Smooth muscle cell (in vitro differentiated cells): ENCODE measurements at regions not wholly inside any gene's neighbourhood (a gene's known extent, or its start where the extent isn't known, plus 50 kb on each side); places are given as distances from the start of the nearest gene placed in this dataset.

Source experiments
- DNase-seq: peaks from one replicate; lab custom pipeline; 2025; ENCODE audit not compliant: unreplicated experiment; lab: John Stamatoyannopoulos, UW
- H2AFZ ChIP-seq: fragments of 200-600 bp; sonication (generic); 2 replicates; pipeline ENCODE4 v1.6.0; 2016; ENCODE audit warnings: antibody characterized with exemption, low read depth, mild to moderate bottlenecking
- H3F3A ChIP-seq: fragments of 200-600 bp; sonication (generic); 2 replicates; pipeline ENCODE4 v1.6.0; 2017; ENCODE audit warnings: antibody characterized with exemption, low read depth
- H3K27ac ChIP-seq: fragments of 200-600 bp; sonication (generic); 2 replicates; pipeline ENCODE4 v1.5.1; 2016; ENCODE audit warnings: low read depth, mild to moderate bottlenecking
- H3K27me3 ChIP-seq: fragments of 200-600 bp; sonication (generic); 2 replicates; pipeline ENCODE4 v1.6.1; 2016; ENCODE audit warnings: low read depth, mild to moderate bottlenecking
- H3K36me3 ChIP-seq: fragments of 200-600 bp; sonication (generic); 2 replicates; pipeline ENCODE4 v1.5.1; 2016; ENCODE audit warnings: low read depth
- H3K4me1 ChIP-seq: fragments of 200-600 bp; sonication (generic); 2 replicates; pipeline ENCODE4 v1.5.1; 2016; ENCODE audit warnings: low read depth
- H3K4me2 ChIP-seq: fragments of 200-600 bp; sonication (generic); 2 replicates; pipeline ENCODE4 v1.6.0; 2016; ENCODE audit warnings: mild to moderate bottlenecking
- H3K4me3 ChIP-seq: fragments of 200-600 bp; sonication (generic); 2 replicates; pipeline ENCODE4 v1.5.1; 2016; ENCODE audit warnings: mild to moderate bottlenecking
- H3K79me2 ChIP-seq: fragments of 200-600 bp; sonication (generic); 2 replicates; pipeline ENCODE4 v1.6.0; 2016; ENCODE audit warnings: low read depth, mild to moderate bottlenecking
- H3K9ac ChIP-seq: fragments of 200-600 bp; sonication (generic); 2 replicates; pipeline ENCODE4 v1.6.0; 2016; ENCODE audit warnings: low read depth
- H3K9me3 ChIP-seq: fragments of 200-600 bp; sonication (generic); replicated peaks from 2 replicates; pipeline ENCODE4 v1.5.1; 2016; ENCODE audit warnings: low read depth
- H4K20me1 ChIP-seq: fragments of 200-600 bp; sonication (generic); 2 replicates; pipeline ENCODE4 v1.6.0; 2016; ENCODE audit warnings: low read depth
- CTCF ChIP-seq: fragments of 200-600 bp; sonication (generic); IDR thresholded peaks from 2 replicates; pipeline ENCODE4 v1.5.1; 2017; ENCODE audit warnings: borderline replicate concordance, mild to moderate bottlenecking, antibody characterized with exemption; ENCODE audit not compliant: insufficient read depth, poor library complexity, severe bottlenecking
- WGBS: methylation state at CpG from one replicate; pipeline ENCODE4 v1.1.7; 2016; ENCODE audit warnings: low lambda C conversion rate; 5-methylcytosine and 5-hydroxymethylcytosine counted together

GRCh38 chr4:170875868-170876267 is 786.1 kb upstream of the AADAT start:
- Histone ChIP-seq H3K79me2 (no peaks in the 10 kb centered on the region), H3F3A (no peaks in the 10 kb centered on the region), H3K27ac (no peak overlapping the region), H3K9ac (no peak overlapping the region), H3K9me3 (no peaks in the 10 kb centered on the region), H3K4me2 (no peak overlapping the region), H3K27me3 (no peaks in the 10 kb centered on the region), H2AFZ (no peak overlapping the region), H3K4me3 (no peak overlapping the region), H3K36me3 (no peaks in the 10 kb centered on the region), H3K4me1 (no peaks in the 10 kb centered on the region), H4K20me1 (no peaks in the 10 kb centered on the region)
- 92% methylated on average over 1 of the region's 1 CpG for WGBS
- peak; percentile 25 for TF ChIP-seq CTCF
- no peak for DNase-seq

- TF ChIP-seq CTCF, result no peak
- no peaks in the 10 kb centered on the region for H3K4me1 ChIP-seq
- no peaks in the 10 kb centered on the region for H3K9me3 ChIP-seq
- H3K27ac ChIP-seq, result peak overlapping the region; percentile 51
- no peak overlapping the region for H3K9ac ChIP-seq
- no peak overlapping the region for H2AFZ ChIP-seq
- H3F3A ChIP-seq, result no peaks in the 10 kb centered on the region
- H3K79me2 ChIP-seq, result no peaks in the 10 kb centered on the region
- no peaks in the 10 kb centered on the region for H3K36me3 ChIP-seq
- H4K20me1 ChIP-seq, result no peaks in the 10 kb centered on the region
- H3K4me3 ChIP-seq, result no peak overlapping the region
- no peak overlapping the region for H3K4me2 ChIP-seq
- no peaks in the 10 kb centered on the region for H3K27me3 ChIP-seq
- DNase-seq, result no peak
Observed at GRCh38 chr4:170872794-170873193, 783.0 kb upstream of the AADAT start.

GRCh38 chr4:170868170-170868569 is 778.4 kb upstream of the AADAT start:
- H3K4me1 ChIP-seq, result no peaks in the 10 kb centered on the region
- TF ChIP-seq CTCF, result no peak
- H3K27ac ChIP-seq, result no peak overlapping the region
- no peaks in the 10 kb centered on the region for H3F3A ChIP-seq
- H3K79me2 ChIP-seq, result no peaks in the 10 kb centered on the region
- DNase-seq, result no peak
- no peak overlapping the region for H3K4me3 ChIP-seq
- no peaks in the 10 kb centered on the region for H4K20me1 ChIP-seq
- WGBS, result 46% methylated on average over 1 of the region's 1 CpG
- H3K36me3 ChIP-seq, result no peaks in the 10 kb centered on the region
- H3K9me3 ChIP-seq, result no peaks in the 10 kb centered on the region
- peak overlapping the region; percentile 41 for H2AFZ ChIP-seq
- no peaks in the 10 kb centered on the region for H3K27me3 ChIP-seq
- H3K4me2 ChIP-seq, result no peak overlapping the region
- no peak overlapping the region for H3K9ac ChIP-seq

- H3K4me1 ChIP-seq, result no peaks in the 10 kb centered on the region
- no peaks in the 10 kb centered on the region for H3K79me2 ChIP-seq
- no peak overlapping the region for H3K4me3 ChIP-seq
- whole genome bisulfite sequencing, result 100% methylated on average over 1 of the region's 1 CpG
- DNase-seq, result no peak
- no peaks in the 10 kb centered on the region for H3K9me3 ChIP-seq
- no peak overlapping the region for H3K4me2 ChIP-seq
- no peak for TF ChIP-seq CTCF
- no peak overlapping the region for H3K9ac ChIP-seq
- H4K20me1 ChIP-seq, result no peaks in the 10 kb centered on the region
- no peak overlapping the region for H3K27ac ChIP-seq
- H2AFZ ChIP-seq, result peak overlapping the region; percentile 20
- H3F3A ChIP-seq, result no peaks in the 10 kb centered on the region
- no peaks in the 10 kb centered on the region for H3K27me3 ChIP-seq
- H3K36me3 ChIP-seq, result no peaks in the 10 kb centered on the region
Observed at GRCh38 chr4:170854097-170854496, 764.3 kb upstream of the AADAT start.
